Suprapubic skin (tissue), 4 donors: ENCODE measurements at regions not wholly inside any gene's neighbourhood (a gene's known extent, or its start where the extent isn't known, plus 50 kb on each side); places are given as distances from the start of the nearest gene placed in this dataset.

Source experiments
- DNase-seq, 2 donors: peaks; one replicate each; pipeline ENCODE4 v3.0.0-alpha.2; 2019; ENCODE audit warnings: low spot score in 2 of 2
- H3K27ac ChIP-seq: fragments of 200-600 bp; sonication (generic); one replicate; pipeline ENCODE4 v1.5.1; 2019
- H3K27me3 ChIP-seq: fragments of 200-600 bp; sonication (generic); one replicate; pipeline ENCODE4 v1.5.1; 2019
- H3K36me3 ChIP-seq: fragments of 200-600 bp; sonication (generic); one replicate; pipeline ENCODE4 v1.5.1; 2019
- H3K4me1 ChIP-seq: fragments of 200-600 bp; sonication (generic); one replicate; pipeline ENCODE4 v1.5.1; 2019
- H3K4me3 ChIP-seq: fragments of 200-600 bp; sonication (generic); one replicate; pipeline ENCODE4 v1.5.1; 2019; ENCODE audit warnings: mild to moderate bottlenecking
- H3K9me3 ChIP-seq: fragments of 200-600 bp; sonication (generic); one replicate; pipeline ENCODE4 v1.5.1; 2019
- EP300 ChIP-seq: sonication (generic); formaldehyde crosslinking; IDR thresholded peaks from one replicate; pipeline ENCODE4 v1.6.1; 2017; ENCODE audit warnings: antibody characterized with exemption
- POLR2A ChIP-seq, 2 donors: fragments of 450-650 bp; IDR thresholded peaks; one replicate each; pipeline ENCODE4 v1.6.1; 2017; ENCODE audit warnings: antibody characterized with exemption in 2 of 2, mild to moderate bottlenecking in 2 of 2, moderate library complexity in 2 of 2
- POLR2AphosphoS5 ChIP-seq, 3 donors: sonication (generic); formaldehyde crosslinking; IDR thresholded peaks; one replicate each; pipeline ENCODE4 v1.6.1; 2017; ENCODE audit warnings: antibody characterized with exemption in 3 of 3
- WGBS: methylation state at CpG from one replicate; pipeline ENCODE4 v1.1.5; 2018; 5-methylcytosine and 5-hydroxymethylcytosine counted together
- TF ChIP-seq, protein P1 (sequence below), 2 donors: fragments of 200-600 bp in 1 of 2; fragments of 450-650 bp in 1 of 2; sonication (generic) in 1 of 2; IDR thresholded peaks; one replicate each; pipeline ENCODE4 v1.5.1; 2016 to 2019; ENCODE audit warnings: antibody characterized with exemption in 2 of 2, mild to moderate bottlenecking in 1 of 2, moderate library complexity in 1 of 2

DNA sequence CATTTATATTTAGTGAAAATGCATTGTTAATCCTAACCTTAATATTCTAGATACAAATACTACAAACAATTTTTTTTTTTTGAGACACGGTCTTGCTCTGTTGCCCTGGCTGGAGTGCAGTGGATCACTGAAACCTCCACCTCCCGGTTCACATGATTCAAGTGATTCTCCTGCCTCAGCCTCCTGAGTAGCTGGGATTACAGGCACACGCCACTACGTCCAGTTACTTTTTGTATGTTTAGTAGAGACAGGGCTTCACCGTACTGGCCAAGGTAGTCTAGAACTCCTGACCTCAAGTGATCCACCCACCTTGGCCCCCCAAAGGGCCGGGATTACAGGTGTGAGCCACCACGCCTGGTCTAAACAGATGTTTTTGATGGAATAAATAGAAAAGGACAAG, 361.5 kb upstream of the NECTIN3 start:
- Histone ChIP-seq H3K9me3 (no peaks in the 10 kb centered on the region), H3K4me1 (no peaks in the 10 kb centered on the region), H3K36me3 (no peaks in the 10 kb centered on the region), H3K27ac (no peak overlapping the region), H3K4me3 (no peak overlapping the region), H3K27me3 (no peaks in the 10 kb centered on the region)
- TF ChIP-seq, protein P1, sequence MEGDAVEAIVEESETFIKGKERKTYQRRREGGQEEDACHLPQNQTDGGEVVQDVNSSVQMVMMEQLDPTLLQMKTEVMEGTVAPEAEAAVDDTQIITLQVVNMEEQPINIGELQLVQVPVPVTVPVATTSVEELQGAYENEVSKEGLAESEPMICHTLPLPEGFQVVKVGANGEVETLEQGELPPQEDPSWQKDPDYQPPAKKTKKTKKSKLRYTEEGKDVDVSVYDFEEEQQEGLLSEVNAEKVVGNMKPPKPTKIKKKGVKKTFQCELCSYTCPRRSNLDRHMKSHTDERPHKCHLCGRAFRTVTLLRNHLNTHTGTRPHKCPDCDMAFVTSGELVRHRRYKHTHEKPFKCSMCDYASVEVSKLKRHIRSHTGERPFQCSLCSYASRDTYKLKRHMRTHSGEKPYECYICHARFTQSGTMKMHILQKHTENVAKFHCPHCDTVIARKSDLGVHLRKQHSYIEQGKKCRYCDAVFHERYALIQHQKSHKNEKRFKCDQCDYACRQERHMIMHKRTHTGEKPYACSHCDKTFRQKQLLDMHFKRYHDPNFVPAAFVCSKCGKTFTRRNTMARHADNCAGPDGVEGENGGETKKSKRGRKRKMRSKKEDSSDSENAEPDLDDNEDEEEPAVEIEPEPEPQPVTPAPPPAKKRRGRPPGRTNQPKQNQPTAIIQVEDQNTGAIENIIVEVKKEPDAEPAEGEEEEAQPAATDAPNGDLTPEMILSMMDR (IDR thresholded peaks at IDR 0.05), result no peak
- no peak for TF ChIP-seq POLR2A (IDR thresholded peaks at IDR 0.05)
- TF ChIP-seq POLR2AphosphoS5 (IDR thresholded peaks at IDR 0.05), result no peak
- no peak for TF ChIP-seq EP300
- no peak for DNase-seq
- 88% methylated on average over 7 of the region's 7 CpGs for WGBS

DNA sequence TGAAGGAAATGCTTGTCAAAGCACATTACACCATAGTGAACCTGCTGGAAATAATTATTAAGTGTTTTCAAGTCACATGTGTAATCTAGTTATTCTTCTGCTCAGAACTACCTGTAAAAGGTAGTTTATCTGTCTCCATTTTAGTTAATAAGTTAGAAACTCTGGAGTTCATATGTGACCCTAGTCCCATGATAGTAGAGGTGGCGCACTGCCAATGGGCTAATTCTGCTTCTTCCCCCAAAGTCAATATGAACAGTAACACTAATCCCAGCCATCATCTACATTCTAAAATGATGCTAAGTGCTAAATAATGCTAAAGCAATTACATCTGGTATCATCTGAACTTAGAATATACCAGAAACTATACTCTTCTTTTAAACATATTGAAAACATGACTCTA, 361.0 kb upstream of the NECTIN3 start:
- TF ChIP-seq POLR2AphosphoS5 (IDR thresholded peaks at IDR 0.05) (no peak), POLR2A (IDR thresholded peaks at IDR 0.05) (no peak), EP300 (no peak)
- TF ChIP-seq, protein P1 (IDR thresholded peaks at IDR 0.05), result no peak

DNA sequence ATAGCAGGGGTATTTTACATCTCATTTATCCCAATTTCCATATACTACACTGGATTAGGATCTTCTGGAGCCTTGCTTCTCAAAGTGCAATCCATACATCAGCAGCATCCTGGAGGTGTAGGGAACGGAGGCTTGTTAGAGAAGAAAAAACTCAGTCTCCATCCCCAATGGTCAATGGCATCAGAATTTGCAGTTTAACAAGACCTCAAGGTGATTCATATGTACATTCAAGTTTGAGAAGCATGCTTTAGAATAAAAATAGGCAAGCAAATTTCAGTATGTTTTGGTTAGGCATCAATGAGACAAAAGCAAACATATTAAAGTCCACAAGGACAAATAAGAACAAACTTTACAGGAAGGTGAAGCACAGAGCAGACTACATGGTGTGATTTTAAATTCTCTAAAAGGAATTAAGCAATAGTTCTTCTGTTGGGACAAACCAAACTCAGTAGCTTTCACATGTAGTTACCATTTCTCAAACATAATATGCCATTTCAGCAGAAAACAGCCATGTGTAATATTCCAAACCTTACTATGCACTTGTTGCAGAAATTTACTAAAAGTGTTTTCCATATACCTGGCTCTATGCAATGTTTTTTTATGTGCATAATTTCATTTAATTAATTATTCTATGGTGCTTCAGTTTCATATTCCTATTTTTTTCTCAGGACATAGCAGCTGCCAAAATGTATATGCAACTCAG, 360.3 kb upstream of the NECTIN3 start:
- TF ChIP-seq EP300, result no peak
- no peak for TF ChIP-seq POLR2A (IDR thresholded peaks at IDR 0.05)

More for the DNA sequence above, 361.0 kb upstream of the NECTIN3 start:
- no peak for DNase-seq
- Histone ChIP-seq H3K4me3 (no peak overlapping the region), H3K27me3 (no peaks in the 10 kb centered on the region), H3K36me3 (no peaks in the 10 kb centered on the region), H3K9me3 (no peaks in the 10 kb centered on the region), H3K4me1 (no peaks in the 10 kb centered on the region), H3K27ac (no peak overlapping the region)
- 86% methylated on average over 1 of the region's 1 CpG for WGBS

DNA sequence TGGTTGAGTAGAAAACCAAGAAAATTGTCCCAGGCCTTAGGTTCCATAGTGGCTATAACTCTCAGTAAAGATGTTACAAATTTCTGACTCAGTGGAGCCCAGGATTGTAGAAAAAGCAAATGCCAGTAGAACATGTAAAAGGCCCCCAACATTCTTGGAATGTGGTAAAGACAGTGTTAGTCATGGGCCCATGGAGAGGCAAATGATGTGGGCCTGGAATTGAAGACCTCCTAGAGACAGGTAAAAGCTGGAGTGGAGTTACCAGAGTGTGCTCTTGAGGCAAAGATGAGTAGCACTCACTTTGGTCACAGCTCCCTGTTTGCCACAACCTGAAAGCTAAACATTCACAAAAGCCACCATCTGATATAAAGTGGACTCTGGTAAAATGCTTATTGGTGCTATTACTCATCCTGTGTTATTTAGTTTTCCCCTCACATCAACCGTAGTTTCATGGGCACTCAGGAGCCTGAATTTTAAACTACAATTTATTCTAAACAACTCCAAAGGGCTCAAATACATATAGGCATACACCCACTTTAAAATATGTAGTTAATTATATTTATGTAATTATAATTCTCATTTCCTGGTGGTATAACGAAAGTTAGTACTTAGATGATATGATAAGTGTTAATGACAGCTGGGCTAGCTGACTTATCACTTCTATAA, 359.6 kb upstream of the NECTIN3 start:
- no peak overlapping the region for H3K4me3 ChIP-seq
- H3K9me3 ChIP-seq, result no peaks in the 10 kb centered on the region
- WGBS, result 59% methylated on average over 2 of the region's 2 CpGs
- TF ChIP-seq POLR2AphosphoS5 (IDR thresholded peaks at IDR 0.05) (no peak), POLR2A (IDR thresholded peaks at IDR 0.05) (no peak), EP300 (no peak)
- TF ChIP-seq, protein P1 (IDR thresholded peaks at IDR 0.05), result no peak
- H3K27me3 ChIP-seq, result no peaks in the 10 kb centered on the region
- no peak overlapping the region for H3K27ac ChIP-seq
- H3K36me3 ChIP-seq, result no peaks in the 10 kb centered on the region
- H3K4me1 ChIP-seq, result no peaks in the 10 kb centered on the region
- no peak for DNase-seq

More for the DNA sequence above, 360.3 kb upstream of the NECTIN3 start:
- H3K9me3 ChIP-seq, result no peaks in the 10 kb centered on the region
- H3K36me3 ChIP-seq, result no peaks in the 10 kb centered on the region
- no peak overlapping the region for H3K27ac ChIP-seq
- 90% methylated on average over 1 of the region's 1 CpG for WGBS
- H3K4me3 ChIP-seq, result no peak overlapping the region
- no peaks in the 10 kb centered on the region for H3K27me3 ChIP-seq
- DNase-seq, result no peak
- no peaks in the 10 kb centered on the region for H3K4me1 ChIP-seq

DNA sequence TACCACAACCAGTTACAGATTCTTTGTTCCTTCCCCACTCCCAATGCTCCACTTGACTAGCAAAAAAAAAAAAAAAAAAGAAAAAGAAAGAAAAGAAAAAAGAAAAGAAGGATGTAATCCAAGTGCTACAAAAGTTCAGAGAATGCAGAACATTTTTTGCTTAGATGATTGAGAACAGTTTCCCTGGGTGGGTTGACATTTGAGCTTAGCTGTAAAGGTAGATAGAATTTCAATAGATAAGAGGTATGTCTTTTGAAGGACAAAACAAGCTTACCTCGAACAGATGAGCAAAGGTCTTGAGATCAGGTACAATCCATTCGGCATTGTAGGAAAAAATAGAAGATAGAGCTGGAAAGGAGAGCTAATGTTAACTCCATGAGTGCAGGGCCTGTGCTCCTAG, 344.6 kb upstream of the NECTIN3 start:
- Histone ChIP-seq H3K27ac (no peak overlapping the region), H3K27me3 (peaks cover 3% of the 10 kb centered on the region), H3K4me1 (no peaks in the 10 kb centered on the region), H3K36me3 (no peaks in the 10 kb centered on the region), H3K9me3 (peaks cover 8% of the 10 kb centered on the region), H3K4me3 (no peak overlapping the region)
- DNase-seq, result no peak
- TF ChIP-seq POLR2A (IDR thresholded peaks at IDR 0.05), result no peak
- TF ChIP-seq POLR2AphosphoS5 (IDR thresholded peaks at IDR 0.05), result no peak
- no peak for TF ChIP-seq EP300
- TF ChIP-seq, protein P1 (IDR thresholded peaks at IDR 0.05), result no peak
- WGBS, result 55% methylated on average over 2 of the region's 2 CpGs
